ENCODE measurements at regions not wholly inside any gene's neighbourhood (a gene's known extent, or its start where the extent isn't known, plus 50 kb on each side); places are given as distances from the start of the nearest gene placed in this dataset.

GRCh38 chr10:10941127-10941730 lies 76.4 kb upstream of the CELF2 start:
- H3K4me1 ChIP-seq (ENCODE audit: control insufficient read depth in 4 of 4, insufficient read depth in 4 of 4, low read length in 3 of 4), result no peaks in the 10 kb centered on the region
- no peak overlapping the region for H3K4me3 ChIP-seq (ENCODE audit: low read depth in 1 of 3, low read length in 3 of 3)
- H3K27ac ChIP-seq (ENCODE audit: low read depth in 1 of 2, low read length in 2 of 2), result no peak overlapping the region
- no peaks in the 10 kb centered on the region for H3K36me3 ChIP-seq (ENCODE audit: control insufficient read depth in 4 of 4, insufficient read depth in 3 of 4, low read depth in 1 of 4, low read length in 3 of 4)
- no peak overlapping the region for H3K9ac ChIP-seq (ENCODE audit: low read depth in 1 of 2, low read length in 2 of 2)
- DNase-seq (ENCODE audit: low spot score), result no peak
- peaks cover 0 to 4% (median 0%) of the 10 kb centered on the region in 4 donors for H3K27me3 ChIP-seq (ENCODE audit: control insufficient read depth in 4 of 4, insufficient read depth in 4 of 4, low read length in 3 of 4)
- TF ChIP-seq YY1 (IDR thresholded peaks at IDR 0.05), result no peak
- TF ChIP-seq HNF4G (IDR thresholded peaks at IDR 0.05), result no peak
- TF ChIP-seq EGR1 (IDR thresholded peaks at IDR 0.05; ENCODE audit: low read depth in 2 of 2), result no peak
- no peak for TF ChIP-seq ZBTB33 (IDR thresholded peaks at IDR 0.05)
- TF ChIP-seq SP1 (IDR thresholded peaks at IDR 0.05), result no peak
- TF ChIP-seq RAD21 (IDR thresholded peaks at IDR 0.05), result no peak
- no peak for TF ChIP-seq JUND (IDR thresholded peaks at IDR 0.05)
- TF ChIP-seq CTCF (IDR thresholded peaks at IDR 0.05; ENCODE audit: low read depth, low read length, missing input control), result no peak
- WGBS, result 64% methylated on average over 6 of the region's 6 CpGs
- H3K9me3 ChIP-seq (ENCODE audit: control insufficient read depth in 4 of 4, low read length in 3 of 4), result peaks cover 0 to 3% (median 2%) of the 10 kb centered on the region in 4 donors

- Histone ChIP-seq H3K9ac (ENCODE audit: low read depth in 1 of 2, low read length in 2 of 2) (no peak overlapping the region), H3K4me1 (ENCODE audit: control insufficient read depth in 4 of 4, insufficient read depth in 4 of 4, low read length in 3 of 4) (no peaks in the 10 kb centered on the region), H3K9me3 (ENCODE audit: control insufficient read depth in 4 of 4, low read length in 3 of 4) (peaks cover 0 to 5% (median 2%) of the 10 kb centered on the region in 4 donors), H3K36me3 (ENCODE audit: control insufficient read depth in 4 of 4, insufficient read depth in 3 of 4, low read depth in 1 of 4, low read length in 3 of 4) (no peaks in the 10 kb centered on the region), H3K27ac (ENCODE audit: low read depth in 1 of 2, low read length in 2 of 2) (no peak overlapping the region), H3K4me3 (ENCODE audit: low read depth in 1 of 3, low read length in 3 of 3) (no peak overlapping the region), H3K27me3 (ENCODE audit: control insufficient read depth in 4 of 4, insufficient read depth in 4 of 4, low read length in 3 of 4) (peaks cover 0 to 4% (median 0%) of the 10 kb centered on the region in 4 donors)
- no peak for TF ChIP-seq MAX (IDR thresholded peaks at IDR 0.05)
- no peak for TF ChIP-seq TAF1 (conservative IDR thresholded peaks at IDR 0.05)
- no peak for TF ChIP-seq GABPA (IDR thresholded peaks at IDR 0.05 in 1 of 2, conservative IDR thresholded peaks at IDR 0.05 in 1 of 2)
- TF ChIP-seq FOXA2 (IDR thresholded peaks at IDR 0.05), result no peak
- TF ChIP-seq ZBTB33 (IDR thresholded peaks at IDR 0.05), result no peak
- TF ChIP-seq RXRA (IDR thresholded peaks at IDR 0.05), result no peak
- TF ChIP-seq HNF4A (conservative IDR thresholded peaks at IDR 0.05), result no peak
- TF ChIP-seq NR2F2 (IDR thresholded peaks at IDR 0.05), result no peak
- no peak for DNase-seq (ENCODE audit: low spot score)
- 83% methylated on average over 1 of the region's 1 CpG for WGBS
Observed at GRCh38 chr10:10942441-10942840, 75.2 kb upstream of the CELF2 start.
